Middle frontal gyrus (tissue), 1 donor: ENCODE measurements at regions not wholly inside any gene's neighbourhood (a gene's known extent, or its start where the extent isn't known, plus 50 kb on each side); places are given as distances from the start of the nearest gene placed in this dataset.
A peak's percentile ranks its signal among the peaks of the same experiment; 100 is the strongest.
"Not testable (repeated sequence)": the region's sequence is repeated elsewhere in the genome, so short reads cannot be mapped to it uniquely, and the experiment has no call there.

Experiments
- DNase-seq: peaks from one replicate; pipeline ENCODE4 v3.0.0-alpha.2; 2015; ENCODE audit warnings: low spot score; ENCODE audit errors: extremely low spot score

GRCh38 chr4:179378847-179379246 lies 1936.6 kb upstream of the AGA start:
- DNase-seq: not testable (repeated sequence)

- DNase-seq: no peak
These were observed 1950.5 kb upstream of the AGA start for GRCh38 chr4:179392787-179393186.

GRCh38 chr4:179398414-179398813 lies 1956.2 kb upstream of the AGA start:
- DNase-seq: no peak

- DNase-seq: no peak
These were observed 1957.0 kb upstream of the AGA start for GRCh38 chr4:179399054-179399782.

GRCh38 chr4:179415037-179415846 lies 1973.0 kb upstream of the AGA start:
- no peak for DNase-seq

GRCh38 chr4:179415847-179416223 lies 1973.6 kb upstream of the AGA start:
- DNase-seq: no peak

- no peak for DNase-seq
These were observed 1975.1 kb upstream of the AGA start for GRCh38 chr4:179417357-179417756.

GRCh38 chr4:179437962-179438361 lies 1995.7 kb upstream of the AGA start:
- DNase-seq: no peak

- no peak for DNase-seq
These were observed 1999.4 kb upstream of the AGA start for GRCh38 chr4:179441596-179441995.

- DNase-seq: no peak
These were observed 2005.1 kb upstream of the AGA start for GRCh38 chr4:179447308-179447707.

GRCh38 chr4:179465131-179465797 lies 2023.0 kb upstream of the AGA start:
- DNase-seq: no peak

GRCh38 chr4:179467878-179468277 lies 2025.6 kb upstream of the AGA start:
- DNase-seq: no peak

GRCh38 chr4:179472164-179472563 lies 2029.9 kb upstream of the AGA start:
- DNase-seq: no peak

- DNase-seq: no peak
These were observed 2036.4 kb upstream of the AGA start for GRCh38 chr4:179478608-179479007.

GRCh38 chr4:179485781-179486180 lies 2043.5 kb upstream of the AGA start:
- DNase-seq: no peak

GRCh38 chr4:179486570-179487335 lies 2044.5 kb upstream of the AGA start:
- DNase-seq: no peak

GRCh38 chr4:179492260-179493080 lies 2050.2 kb upstream of the AGA start:
- no peak for DNase-seq

- peak; percentile 10 for DNase-seq
These were observed 2061.7 kb upstream of the AGA start for GRCh38 chr4:179503976-179504375.

GRCh38 chr4:179509489-179509888 lies 2067.3 kb upstream of the AGA start:
- no peak for DNase-seq

GRCh38 chr4:179521952-179522351 lies 2079.7 kb upstream of the AGA start:
- no peak for DNase-seq

- DNase-seq: no peak
These were observed 2088.7 kb upstream of the AGA start for GRCh38 chr4:179530958-179531357.
